Right lobe of liver (tissue), 4 donors: ENCODE measurements at regions not wholly inside any gene's neighbourhood (a gene's known extent, or its start where the extent isn't known, plus 50 kb on each side); places are given as distances from the start of the nearest gene placed in this dataset.

Experiments used
- CTCF ChIP-seq, 4 donors: fragments of 200-600 bp in 3 of 4; fragments of 450-650 bp in 1 of 4; IDR thresholded peaks; one replicate each; pipeline versions ENCODE4 v1.5.1 to v1.8.0; 2016 to 2022; ENCODE audit warnings: antibody characterized with exemption in 4 of 4, mild to moderate bottlenecking in 2 of 4
- POLR2A ChIP-seq: fragments of 450-650 bp; IDR thresholded peaks from one replicate; pipeline ENCODE4 v1.6.1; 2017; ENCODE audit warnings: antibody characterized with exemption, mild to moderate bottlenecking
- donor health status: DM: no; HTN: no; CAD: no.
- donor health status: DM: no; HTN: no; CAD: no.
- donor health status: DM: no; HTN: yes; CAD: no.

- TF ChIP-seq POLR2A: no peak
- TF ChIP-seq CTCF (IDR thresholded peaks at IDR 0.05): no peak
These were observed 103.0 kb upstream of the PLPPR5 start for GRCh38 chr1:99107680-99108079.
